ENCODE measurements at regions not wholly inside any gene's neighbourhood (a gene's known extent, or its start where the extent isn't known, plus 50 kb on each side); places are given as distances from the start of the nearest gene placed in this dataset.

DNA sequence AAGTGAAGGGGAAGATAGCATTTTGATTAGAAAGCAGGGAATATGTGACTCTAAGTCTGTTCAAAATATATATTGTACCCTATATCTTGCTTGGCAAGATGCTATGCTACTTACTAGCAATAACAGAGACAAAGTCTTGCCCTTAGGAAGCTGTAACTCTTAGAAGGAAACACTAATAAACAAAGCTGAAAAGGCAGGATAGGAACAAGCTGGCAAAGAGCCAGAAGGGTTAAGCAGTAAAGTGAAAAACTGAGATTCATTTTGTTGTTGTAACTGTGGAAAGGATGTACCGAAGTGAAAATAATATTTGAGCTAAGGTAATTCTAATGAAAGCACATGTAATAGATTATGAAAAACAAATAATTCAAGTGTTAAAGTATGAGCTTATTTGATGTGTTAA lies 527.1 kb upstream of the FLRT2 start:
- FAIRE-seq (no peak), DNase-seq (ENCODE audit: low read depth in 1 of 2, low spot score in 1 of 2) (no peak), ATAC-seq (no peak)
- no peak for TF ChIP-seq CEBPB (IDR thresholded peaks at IDR 0.05)
- TF ChIP-seq, protein P1, sequence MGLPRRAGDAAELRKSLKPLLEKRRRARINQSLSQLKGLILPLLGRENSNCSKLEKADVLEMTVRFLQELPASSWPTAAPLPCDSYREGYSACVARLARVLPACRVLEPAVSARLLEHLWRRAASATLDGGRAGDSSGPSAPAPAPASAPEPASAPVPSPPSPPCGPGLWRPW (IDR thresholded peaks at IDR 0.05) = no peak
- no peak for TF ChIP-seq RARB (CRISPR knock-in tag; IDR thresholded peaks at IDR 0.05)
- TF ChIP-seq GATA3 (IDR thresholded peaks at IDR 0.05; ENCODE audit: borderline replicate concordance) = no peak
- TF ChIP-seq MAFK (IDR thresholded peaks at IDR 0.05; ENCODE audit: partially characterized antibody) = no peak
- no peak for TF ChIP-seq EP300 (IDR thresholded peaks at IDR 0.05)
- TF ChIP-seq USF2 (IDR thresholded peaks at IDR 0.05) = no peak
- TF ChIP-seq NPAS2 (CRISPR knock-in tag; IDR thresholded peaks at IDR 0.05; ENCODE audit: borderline replicate concordance) = no peak
- no peak for TF ChIP-seq NFE2L2 (conservative IDR thresholded peaks at IDR 0.05; ENCODE audit: low read length)
- no peak for TF ChIP-seq ESRRA (IDR thresholded peaks at IDR 0.05; ENCODE audit: borderline replicate concordance, low read length)
- no peak for TF ChIP-seq MAZ (IDR thresholded peaks at IDR 0.05; ENCODE audit: borderline replicate concordance, low read depth, low read length)
- no peak for TF ChIP-seq NR3C1 (IDR thresholded peaks at IDR 0.05)
- TF ChIP-seq EHF (CRISPR knock-in tag; IDR thresholded peaks at IDR 0.05) = no peak
- TF ChIP-seq, protein P2, sequence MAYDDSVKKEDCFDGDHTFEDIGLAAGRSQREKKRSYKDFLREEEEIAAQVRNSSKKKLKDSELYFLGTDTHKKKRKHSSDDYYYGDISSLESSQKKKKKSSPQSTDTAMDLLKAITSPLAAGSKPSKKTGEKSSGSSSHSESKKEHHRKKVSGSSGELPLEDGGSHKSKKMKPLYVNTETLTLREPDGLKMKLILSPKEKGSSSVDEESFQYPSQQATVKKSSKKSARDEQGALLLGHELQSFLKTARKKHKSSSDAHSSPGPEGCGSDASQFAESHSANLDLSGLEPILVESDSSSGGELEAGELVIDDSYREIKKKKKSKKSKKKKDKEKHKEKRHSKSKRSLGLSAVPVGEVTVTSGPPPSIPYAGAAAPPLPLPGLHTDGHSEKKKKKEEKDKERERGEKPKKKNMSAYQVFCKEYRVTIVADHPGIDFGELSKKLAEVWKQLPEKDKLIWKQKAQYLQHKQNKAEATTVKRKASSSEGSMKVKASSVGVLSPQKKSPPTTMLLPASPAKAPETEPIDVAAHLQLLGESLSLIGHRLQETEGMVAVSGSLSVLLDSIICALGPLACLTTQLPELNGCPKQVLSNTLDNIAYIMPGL (CRISPR knock-in tag; IDR thresholded peaks at IDR 0.05; ENCODE audit: borderline replicate concordance) = no peak
- TF ChIP-seq, protein P3, sequence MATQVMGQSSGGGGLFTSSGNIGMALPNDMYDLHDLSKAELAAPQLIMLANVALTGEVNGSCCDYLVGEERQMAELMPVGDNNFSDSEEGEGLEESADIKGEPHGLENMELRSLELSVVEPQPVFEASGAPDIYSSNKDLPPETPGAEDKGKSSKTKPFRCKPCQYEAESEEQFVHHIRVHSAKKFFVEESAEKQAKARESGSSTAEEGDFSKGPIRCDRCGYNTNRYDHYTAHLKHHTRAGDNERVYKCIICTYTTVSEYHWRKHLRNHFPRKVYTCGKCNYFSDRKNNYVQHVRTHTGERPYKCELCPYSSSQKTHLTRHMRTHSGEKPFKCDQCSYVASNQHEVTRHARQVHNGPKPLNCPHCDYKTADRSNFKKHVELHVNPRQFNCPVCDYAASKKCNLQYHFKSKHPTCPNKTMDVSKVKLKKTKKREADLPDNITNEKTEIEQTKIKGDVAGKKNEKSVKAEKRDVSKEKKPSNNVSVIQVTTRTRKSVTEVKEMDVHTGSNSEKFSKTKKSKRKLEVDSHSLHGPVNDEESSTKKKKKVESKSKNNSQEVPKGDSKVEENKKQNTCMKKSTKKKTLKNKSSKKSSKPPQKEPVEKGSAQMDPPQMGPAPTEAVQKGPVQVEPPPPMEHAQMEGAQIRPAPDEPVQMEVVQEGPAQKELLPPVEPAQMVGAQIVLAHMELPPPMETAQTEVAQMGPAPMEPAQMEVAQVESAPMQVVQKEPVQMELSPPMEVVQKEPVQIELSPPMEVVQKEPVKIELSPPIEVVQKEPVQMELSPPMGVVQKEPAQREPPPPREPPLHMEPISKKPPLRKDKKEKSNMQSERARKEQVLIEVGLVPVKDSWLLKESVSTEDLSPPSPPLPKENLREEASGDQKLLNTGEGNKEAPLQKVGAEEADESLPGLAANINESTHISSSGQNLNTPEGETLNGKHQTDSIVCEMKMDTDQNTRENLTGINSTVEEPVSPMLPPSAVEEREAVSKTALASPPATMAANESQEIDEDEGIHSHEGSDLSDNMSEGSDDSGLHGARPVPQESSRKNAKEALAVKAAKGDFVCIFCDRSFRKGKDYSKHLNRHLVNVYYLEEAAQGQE (IDR thresholded peaks at IDR 0.05) = no peak
- TF ChIP-seq EHMT2 (IDR thresholded peaks at IDR 0.05; ENCODE audit: low read depth) = no peak
- TF ChIP-seq HOXB5 (CRISPR knock-in tag; IDR thresholded peaks at IDR 0.05) = no peak
- TF ChIP-seq SMC3 (IDR thresholded peaks at IDR 0.05) = no peak
- no peak overlapping the region for H3K4me3 ChIP-seq
- ChIA-PET POLR2A (no interaction called here), CTCF (no interaction called here)
- WGBS (ENCODE audit: missing lambda C conversion rate) = 2% methylated on average over 1 of the region's 1 CpG
- H3K4me1 ChIP-seq = no peaks in the 10 kb centered on the region
- H3K27ac ChIP-seq = no peak overlapping the region
- H3K4me2 ChIP-seq = no peak overlapping the region
- H3K9me3 ChIP-seq = no peaks in the 10 kb centered on the region

DNA sequence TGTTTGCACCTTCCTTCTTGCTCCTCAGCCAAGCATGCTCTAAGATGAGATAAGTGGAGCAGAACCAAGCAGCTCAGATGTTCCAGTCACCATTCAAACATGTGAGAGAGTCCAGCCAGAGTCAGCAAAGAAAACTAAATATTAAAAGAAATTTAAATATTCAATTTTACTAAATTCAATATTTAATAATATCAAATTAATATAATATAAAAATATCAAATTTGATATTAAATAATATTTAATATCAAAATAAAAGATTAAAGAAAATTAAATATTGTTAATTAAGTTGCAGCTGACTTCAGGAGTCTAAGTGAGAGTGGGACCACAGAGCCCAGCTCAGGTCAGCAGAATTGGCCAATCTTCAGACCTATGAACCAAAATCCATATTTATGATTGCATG lies 526.1 kb upstream of the FLRT2 start:
- no peak for FAIRE-seq
- DNase-seq (ENCODE audit: low read depth in 1 of 2, low spot score in 1 of 2) = no peak
- Histone ChIP-seq H3K4me3 (no peak overlapping the region), H3K9me3 (no peaks in the 10 kb centered on the region), H3K27ac (no peak overlapping the region), H3K4me2 (no peak overlapping the region), H3K4me1 (no peaks in the 10 kb centered on the region)
- ATAC-seq = no peak
- ChIA-PET CTCF (no interaction called here), POLR2A (no interaction called here)
- TF ChIP-seq, protein P4, sequence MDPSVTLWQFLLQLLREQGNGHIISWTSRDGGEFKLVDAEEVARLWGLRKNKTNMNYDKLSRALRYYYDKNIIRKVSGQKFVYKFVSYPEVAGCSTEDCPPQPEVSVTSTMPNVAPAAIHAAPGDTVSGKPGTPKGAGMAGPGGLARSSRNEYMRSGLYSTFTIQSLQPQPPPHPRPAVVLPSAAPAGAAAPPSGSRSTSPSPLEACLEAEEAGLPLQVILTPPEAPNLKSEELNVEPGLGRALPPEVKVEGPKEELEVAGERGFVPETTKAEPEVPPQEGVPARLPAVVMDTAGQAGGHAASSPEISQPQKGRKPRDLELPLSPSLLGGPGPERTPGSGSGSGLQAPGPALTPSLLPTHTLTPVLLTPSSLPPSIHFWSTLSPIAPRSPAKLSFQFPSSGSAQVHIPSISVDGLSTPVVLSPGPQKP (IDR thresholded peaks at IDR 0.05; ENCODE audit: low read depth, low read length) = no peak
- TF ChIP-seq FOSB (CRISPR knock-in tag; IDR thresholded peaks at IDR 0.05) (no peak), JUN (IDR thresholded peaks at IDR 0.05) (no peak), RAD21 (conservative IDR thresholded peaks at IDR 0.05 in 1 of 2, IDR thresholded peaks at IDR 0.05 in 1 of 2) (no peak), KDM5A (IDR thresholded peaks at IDR 0.05) (no peak), HOXA7 (CRISPR knock-in tag; IDR thresholded peaks at IDR 0.05) (no peak), HOXB13 (CRISPR knock-in tag; IDR thresholded peaks at IDR 0.05; ENCODE audit: low read depth) (no peak), KDM1A (IDR thresholded peaks at IDR 0.05; ENCODE audit: low read depth) (no peak), SREBF2 (IDR thresholded peaks at IDR 0.05) (no peak), TFCP2L1 (CRISPR knock-in tag; IDR thresholded peaks at IDR 0.05) (no peak), MYC (IDR thresholded peaks at IDR 0.05; ENCODE audit: borderline replicate concordance, low read length) (no peak), EP300 (IDR thresholded peaks at IDR 0.05) (no peak), HOXB5 (CRISPR knock-in tag; IDR thresholded peaks at IDR 0.05) (no peak)
- TF ChIP-seq, protein P5, sequence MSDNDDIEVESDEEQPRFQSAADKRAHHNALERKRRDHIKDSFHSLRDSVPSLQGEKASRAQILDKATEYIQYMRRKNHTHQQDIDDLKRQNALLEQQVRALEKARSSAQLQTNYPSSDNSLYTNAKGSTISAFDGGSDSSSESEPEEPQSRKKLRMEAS (IDR thresholded peaks at IDR 0.05) = no peak
- TF ChIP-seq, protein P2 (CRISPR knock-in tag; IDR thresholded peaks at IDR 0.05; ENCODE audit: borderline replicate concordance) = no peak
